HepG2 (cell line): ENCODE measurements at regions not wholly inside any gene's neighbourhood (a gene's known extent, or its start where the extent isn't known, plus 50 kb on each side); places are given as distances from the start of the nearest gene placed in this dataset.
A peak's percentile ranks its signal among the peaks of the same experiment; 100 is the strongest.

Source experiments
- ATAC-seq: fragments of 200-7000 bp; cut with Tn5 transposase; 3 replicates; pipeline ENCODE4 v1.9.1; 2020; ENCODE audit warnings: mild to moderate bottlenecking, moderate library complexity
- BruUV-seq: library from RNA; stranded (reverse); fragments of 400-500 nt; replicated peaks from 2 replicates; lab custom pipeline; 2021; lab: Mats Ljungman, UMichigan
- CTCF ChIA-PET: fragments of 300-600 bp; formaldehyde crosslinking; extraction: SDS; loops from one replicate; lab custom pipeline; 2021; ENCODE audit warnings: low total read pairs, inconsistent platforms, low intra/inter-chr PET ratio; lab: Yijun Ruan, JAX
- POLR2A ChIA-PET: fragments of 350-600 bp; sonication (Branson Sonifier 250); formaldehyde crosslinking; loops from one replicate; lab custom pipeline; 2020; ENCODE audit warnings: antibody characterized with exemption, inconsistent platforms; lab: Yijun Ruan, JAX
- DNase-seq: peaks from one replicate; pipeline ENCODE4 v3.0.0-alpha.2; 2015; ENCODE audit warnings: low spot score
- FAIRE-seq: peaks from 3 replicates; lab custom pipeline; 2011; peaks lifted over from hg19 to GRCh38; lab: Jason Lieb, UNC
- H2AFZ ChIP-seq: one replicate; pipeline ENCODE4 v1.6.1; 2011; ENCODE audit warnings: low read length, inconsistent platforms
- H3K27ac ChIP-seq: fragments of 300-600 bp; 3 replicates; pipeline ENCODE4 v1.8.0; 2011; ENCODE audit warnings: mixed run types, mild to moderate bottlenecking, mixed read lengths, low read length, inconsistent platforms; ENCODE audit not compliant: insufficient read depth; ENCODE audit errors: extremely low read length
- H3K27me3 ChIP-seq, 2 experiments: fragments of 200-600 bp in 1 of 2; 2 replicates in 1 of 2; 3 replicates in 1 of 2; pipeline versions ENCODE4 v1.6.0 to v1.8.0; 2011; ENCODE audit warnings: low read length in 2 of 2, mild to moderate bottlenecking in 2 of 2, moderate library complexity in 2 of 2, inconsistent platforms in 1 of 2; ENCODE audit not compliant: insufficient read depth in 2 of 2, control insufficient read depth in 1 of 2
- H3K36me3 ChIP-seq, 2 experiments: fragments of 200-600 bp in 1 of 2; replicated peaks in 1 of 2; 2 replicates in 1 of 2; 3 replicates in 1 of 2; pipeline versions ENCODE4 v1.5.1 to v1.8.0; 2011; ENCODE audit warnings: low read length in 2 of 2, inconsistent platforms in 1 of 2; ENCODE audit not compliant: insufficient read depth in 2 of 2, control insufficient read depth in 1 of 2
- H3K4me1 ChIP-seq: 2 replicates; pipeline ENCODE4 v1.5.1; 2012; ENCODE audit warnings: low read length, inconsistent platforms; ENCODE audit not compliant: insufficient read depth
- H3K4me2 ChIP-seq: 2 replicates; pipeline ENCODE4 v1.6.0; 2011; ENCODE audit warnings: low read depth, low read length, inconsistent platforms
- H3K4me3 ChIP-seq, 3 experiments: fragments of 200-600 bp in 1 of 3; sonication (generic), shearing (Covaris generic) in 1 of 3; replicated peaks in 1 of 3; 2 replicates each; pipeline ENCODE4 v1.5.1; 2011 to 2016; ENCODE audit warnings: low read length in 3 of 3, inconsistent platforms in 2 of 3, low read depth in 2 of 3, mild to moderate bottlenecking in 2 of 3, control low read depth in 1 of 3, mixed read lengths in 1 of 3; ENCODE audit not compliant: insufficient read depth in 1 of 3
- H3K79me2 ChIP-seq: one replicate; pipeline ENCODE4 v1.6.1; 2011; ENCODE audit warnings: low read length, inconsistent platforms; ENCODE audit not compliant: insufficient read depth
- H3K9ac ChIP-seq: 2 replicates; pipeline ENCODE4 v1.6.0; 2011; ENCODE audit warnings: mild to moderate bottlenecking, low read depth, low read length, inconsistent platforms; ENCODE audit not compliant: insufficient read depth
- H3K9me3 ChIP-seq: 2 replicates; pipeline ENCODE4 v1.5.1; 2012; ENCODE audit warnings: mild to moderate bottlenecking, low read length
- H4K20me1 ChIP-seq: 2 replicates; pipeline ENCODE4 v1.6.0; 2011; ENCODE audit warnings: inconsistent platforms, mild to moderate bottlenecking, low read length, moderate library complexity; ENCODE audit not compliant: insufficient read depth
- MAFK ChIP-seq, 2 experiments: IDR thresholded peaks in 1 of 2; conservative IDR thresholded peaks in 1 of 2; 2 replicates each; pipeline ENCODE4 v1.6.1; 2011; ENCODE audit warnings: improper control_type of control experiment in 2 of 2, low read length in 2 of 2
- PPARG ChIP-seq: conservative IDR thresholded peaks from 2 replicates; pipeline ENCODE4 v1.6.1; 2016; ENCODE audit warnings: missing biosample characterization, missing genetic modification reagents
- RXRB ChIP-seq: IDR thresholded peaks from 2 replicates; pipeline ENCODE4 v1.6.1; 2016; ENCODE audit warnings: borderline replicate concordance, missing genetic modification reagents, missing compliant biosample characterization
- WGBS: methylation state at CpG from one replicate; pipeline ENCODE4 v1.1.6; 2017; ENCODE audit warnings: low lambda C conversion rate; 5-methylcytosine and 5-hydroxymethylcytosine counted together
- in situ Hi-C: cut with HindIII; loops from 2 replicates; pipeline ENCODE4 v1.10.0; 2017; ENCODE audit warnings: low pct_unique_long_range_greater_than_20kb; ENCODE audit not compliant: extremely low pct_ligation_motif_present
- intact Hi-C: fragments of 100-400 bp; cut with micrococcal nuclease; formaldehyde crosslinking; loops from one replicate; pipeline ENCODE4 v1.10.0; 2022; ENCODE audit not compliant: unreplicated experiment
- TF ChIP-seq, protein P1 (sequence below): IDR thresholded peaks from 2 replicates; pipeline ENCODE4 v1.6.1; 2016
- TF ChIP-seq, protein P2 (sequence below): sonication (generic); formaldehyde crosslinking; IDR thresholded peaks from 2 replicates; pipeline ENCODE4 v1.9.0; 2021; ENCODE audit warnings: missing genetic modification reagents, borderline replicate concordance

DNA sequence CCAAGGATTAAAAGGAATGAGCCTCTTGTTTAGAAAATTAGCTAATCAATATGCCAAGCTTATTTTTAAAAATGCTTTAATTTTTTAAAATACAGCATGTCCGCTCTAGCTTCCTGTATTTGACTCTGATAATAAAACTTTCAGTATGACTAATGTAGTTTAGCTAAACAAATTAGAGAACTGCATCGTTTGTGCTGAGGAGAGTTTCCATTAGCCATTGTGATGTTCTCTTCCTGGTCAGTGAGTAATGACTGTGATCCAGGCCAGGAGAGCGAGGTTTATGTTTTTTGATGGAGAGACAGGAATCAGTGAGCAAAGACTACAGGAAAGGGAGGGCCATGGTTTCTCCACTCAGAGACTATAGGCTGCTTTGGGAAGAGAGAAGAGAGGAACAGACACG is 237.2 kb upstream of the ETAA1 start (continued):
- no peak for TF ChIP-seq PPARG (CRISPR knock-in tag)
- TF ChIP-seq, protein P1, sequence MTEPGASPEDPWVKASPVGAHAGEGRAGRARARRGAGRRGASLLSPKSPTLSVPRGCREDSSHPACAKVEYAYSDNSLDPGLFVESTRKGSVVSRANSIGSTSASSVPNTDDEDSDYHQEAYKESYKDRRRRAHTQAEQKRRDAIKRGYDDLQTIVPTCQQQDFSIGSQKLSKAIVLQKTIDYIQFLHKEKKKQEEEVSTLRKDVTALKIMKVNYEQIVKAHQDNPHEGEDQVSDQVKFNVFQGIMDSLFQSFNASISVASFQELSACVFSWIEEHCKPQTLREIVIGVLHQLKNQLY = no peak
- TF ChIP-seq, all 625 proteins: peak for 0

DNA sequence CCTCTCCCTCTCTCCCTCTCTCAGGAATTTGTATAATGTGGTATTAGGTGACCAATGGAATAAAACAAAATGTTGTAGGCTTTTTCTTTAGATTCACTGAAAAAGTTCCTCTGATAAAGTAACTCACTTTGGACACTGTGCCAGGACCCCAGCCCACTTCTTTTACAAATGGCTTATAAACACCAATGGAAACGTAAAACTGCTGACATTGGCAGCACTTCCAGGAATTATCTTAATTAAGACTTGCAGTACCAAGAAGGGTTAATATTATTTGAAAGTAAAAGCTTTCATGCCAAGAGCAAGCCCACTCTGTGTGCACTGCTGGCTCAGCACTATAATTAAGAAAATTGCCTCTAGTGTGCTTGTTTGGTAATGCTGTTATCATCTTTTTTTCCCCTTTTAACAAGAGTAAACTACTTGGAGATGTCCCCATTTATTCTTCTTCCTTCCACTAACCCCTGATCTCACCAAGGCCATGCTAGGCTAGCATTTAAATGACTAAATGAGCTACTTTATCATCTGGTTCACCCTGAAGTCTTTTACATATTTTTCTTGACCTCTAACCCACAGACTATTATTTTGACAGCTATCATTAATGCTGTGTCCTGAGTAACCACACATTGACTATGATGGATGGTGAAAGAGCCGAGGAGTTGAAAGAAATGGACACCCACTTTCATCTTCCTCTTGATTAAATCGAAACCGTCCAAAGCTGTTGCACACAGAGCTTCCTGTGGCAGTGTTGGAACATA is 232.2 kb upstream of the ETAA1 start:
- intact Hi-C loops = no loop called here
- TF ChIP-seq RXRB (CRISPR knock-in tag) = no peak
- TF ChIP-seq, protein P2, sequence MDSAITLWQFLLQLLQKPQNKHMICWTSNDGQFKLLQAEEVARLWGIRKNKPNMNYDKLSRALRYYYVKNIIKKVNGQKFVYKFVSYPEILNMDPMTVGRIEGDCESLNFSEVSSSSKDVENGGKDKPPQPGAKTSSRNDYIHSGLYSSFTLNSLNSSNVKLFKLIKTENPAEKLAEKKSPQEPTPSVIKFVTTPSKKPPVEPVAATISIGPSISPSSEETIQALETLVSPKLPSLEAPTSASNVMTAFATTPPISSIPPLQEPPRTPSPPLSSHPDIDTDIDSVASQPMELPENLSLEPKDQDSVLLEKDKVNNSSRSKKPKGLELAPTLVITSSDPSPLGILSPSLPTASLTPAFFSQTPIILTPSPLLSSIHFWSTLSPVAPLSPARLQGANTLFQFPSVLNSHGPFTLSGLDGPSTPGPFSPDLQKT (CRISPR knock-in tag) = no peak
- TF ChIP-seq MAFK (conservative IDR thresholded peaks at IDR 0.05 in 1 of 2, IDR thresholded peaks at IDR 0.05 in 1 of 2; ENCODE audit: low read length in 2 of 2) = peak; percentile 18 to 59; a peak in 3 of 4 replicates
- Histone ChIP-seq H2AFZ (no peak overlapping the region), H3K79me2 (no peaks in the 10 kb centered on the region), H3K9ac (no peak overlapping the region), H3K4me3 (no peak overlapping the region), H4K20me1 (no peaks in the 10 kb centered on the region), H3K27me3 (no peaks in the 10 kb centered on the region), H3K9me3 (peaks cover 73% of the 10 kb centered on the region), H3K27ac (no peak overlapping the region), H3K4me1 (no peaks in the 10 kb centered on the region), H3K36me3 (no peaks in the 10 kb centered on the region), H3K4me2 (no peak overlapping the region)
- ATAC-seq (no peak), FAIRE-seq (no peak), DNase-seq (no peak)
- in situ Hi-C loops = no loop called here
- 36% methylated on average over 4 of the region's 4 CpGs for WGBS
- no TSS peak for BruUV-seq
- POLR2A ChIA-PET = no interaction called here
- CTCF ChIA-PET = no interaction called here
